CD4-positive, alpha-beta T cell treated with Interferon gamma for 1 hour (primary cell): ENCODE measurements at regions not wholly inside any gene's neighbourhood (a gene's known extent, or its start where the extent isn't known, plus 50 kb on each side); places are given as distances from the start of the nearest gene placed in this dataset.
A peak's percentile ranks its signal among the peaks of the same experiment; 100 is the strongest.
"Not testable (repeated sequence)": the region's sequence is repeated elsewhere in the genome, so short reads cannot be mapped to it uniquely, and the experiment has no call there.

Experiments
- DNase-seq: peaks from one replicate; pipeline ENCODE4 v3.0.0-alpha.2; 2020

DNA sequence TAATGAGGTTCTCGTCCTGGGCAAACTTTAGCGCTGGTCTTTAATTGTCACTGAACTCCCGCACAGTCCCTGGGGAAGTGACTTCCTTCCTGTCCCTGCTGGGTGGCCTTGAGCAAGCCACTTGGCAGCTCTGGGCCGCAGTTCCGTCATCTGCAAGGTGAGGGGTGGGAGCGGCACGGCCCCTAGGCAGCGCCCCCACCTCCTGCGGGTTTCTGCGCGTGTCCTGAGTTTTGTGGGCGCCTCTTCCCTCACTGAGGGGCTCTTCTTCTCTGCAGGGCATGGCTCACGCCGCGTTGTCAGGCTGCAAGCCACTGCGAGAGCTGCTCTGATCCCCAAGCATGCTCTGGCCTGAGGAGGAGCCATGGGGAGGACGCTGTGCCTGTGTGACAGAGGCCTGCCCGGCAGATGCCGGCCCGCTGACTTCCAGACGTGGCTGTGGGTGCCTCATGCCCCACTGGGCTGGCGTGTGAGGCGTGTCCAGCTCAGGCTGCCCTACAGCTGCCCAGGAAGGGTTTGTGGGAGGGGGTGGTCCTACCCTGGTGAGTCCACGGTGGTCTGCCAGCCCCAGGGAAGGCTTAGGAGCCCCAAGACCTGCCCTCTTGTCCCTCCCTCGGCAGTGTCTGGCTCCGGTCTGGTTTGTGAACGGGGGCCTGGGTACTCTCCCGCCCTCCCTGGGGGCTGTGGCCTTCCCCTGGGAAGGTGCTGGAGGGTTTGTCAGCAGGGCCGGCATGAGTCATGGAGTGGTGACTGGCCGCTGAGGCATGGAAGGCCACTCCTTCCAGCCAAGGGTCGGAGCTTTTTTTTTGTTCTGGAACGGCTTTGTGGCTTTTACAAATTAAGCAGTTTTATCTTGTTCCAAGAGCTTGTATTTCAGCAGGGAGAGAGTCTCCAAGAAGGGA, 182.0 kb downstream of the SEC14L1 start:
- DNase-seq: peak; percentile 41

DNA sequence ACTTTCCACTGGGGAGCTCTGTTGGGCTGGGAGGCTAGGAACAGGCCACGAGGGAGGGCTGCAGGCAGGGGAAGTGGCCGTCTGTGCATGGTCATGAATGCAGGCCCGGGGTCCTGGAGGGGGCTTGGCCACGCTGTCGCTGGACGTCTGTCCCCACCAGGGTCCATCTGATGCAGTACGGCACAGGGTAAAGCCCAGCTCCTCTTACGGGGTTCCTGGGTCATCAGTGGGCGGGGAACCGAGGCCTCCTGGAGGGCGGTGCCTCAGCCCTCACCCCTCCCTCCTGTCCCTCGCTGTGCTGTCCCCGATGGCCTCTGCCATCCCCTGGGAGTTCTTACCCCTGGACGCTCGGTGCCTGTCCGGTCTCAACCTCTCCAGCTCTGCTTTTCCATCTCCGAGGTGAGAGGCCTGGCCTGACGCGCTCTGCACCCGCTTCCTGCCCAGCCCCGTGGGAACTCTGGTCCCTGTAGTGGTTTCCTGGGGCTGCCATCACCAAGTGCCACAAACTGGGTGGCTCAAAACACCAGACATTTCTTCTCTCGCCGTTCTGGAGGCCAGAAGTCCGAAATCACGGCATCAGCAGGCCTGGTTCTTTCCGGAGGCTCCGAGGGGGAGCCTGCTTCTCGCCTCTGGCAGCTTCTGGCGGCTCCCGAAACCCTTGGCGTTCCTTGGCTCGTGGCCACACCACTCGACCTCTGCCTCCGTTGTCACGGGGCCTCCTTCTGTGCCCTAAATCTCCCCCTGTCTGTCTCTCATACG, 182.8 kb downstream of the SEC14L1 start:
- no peak for DNase-seq

DNA sequence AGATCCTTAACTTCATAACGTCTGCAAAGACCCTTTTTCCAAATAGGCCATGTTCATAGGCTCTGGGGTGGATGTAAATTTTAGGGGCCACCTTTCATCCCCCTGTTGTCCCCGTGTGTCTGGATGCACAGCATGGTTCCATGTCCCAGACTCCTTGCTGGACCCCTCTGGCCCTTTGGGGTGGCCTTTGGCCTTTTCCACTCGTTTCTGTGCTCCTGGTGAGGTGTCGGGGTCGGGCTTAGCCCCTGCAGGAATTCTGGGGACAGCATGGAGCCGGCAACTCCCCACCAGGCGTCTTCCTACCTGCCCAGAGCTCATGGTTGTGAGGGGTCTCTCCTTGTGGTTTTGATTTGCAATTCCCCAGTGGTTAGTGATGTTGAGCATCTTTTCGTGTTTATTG, 183.5 kb downstream of the SEC14L1 start:
- DNase-seq: no peak

DNA sequence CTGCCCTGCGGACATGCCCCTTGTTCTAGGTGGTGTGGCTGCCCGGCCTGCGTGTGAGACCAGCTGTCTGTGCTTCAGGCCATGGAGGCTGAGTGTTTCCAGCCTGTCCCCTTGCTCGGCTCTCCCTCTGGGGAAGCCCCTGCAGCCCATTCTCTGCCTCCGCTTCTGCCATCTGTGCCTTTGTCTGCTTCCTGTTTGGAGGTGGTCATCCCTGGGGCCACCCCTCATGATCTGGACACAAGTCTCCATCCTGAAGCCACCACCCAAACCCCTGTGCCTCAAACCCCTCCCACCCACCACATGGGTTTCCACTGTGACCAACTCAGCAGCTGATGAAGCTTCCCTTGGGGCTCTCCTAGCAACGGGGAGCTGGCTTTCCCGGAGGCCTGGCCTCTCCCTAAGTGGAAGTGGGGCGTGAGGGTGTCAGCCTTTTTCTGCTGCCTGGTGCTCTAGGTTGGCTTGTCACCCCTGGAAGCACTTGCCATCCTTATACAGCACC, 184.9 kb downstream of the SEC14L1 start:
- peak; percentile 33 for DNase-seq

DNA sequence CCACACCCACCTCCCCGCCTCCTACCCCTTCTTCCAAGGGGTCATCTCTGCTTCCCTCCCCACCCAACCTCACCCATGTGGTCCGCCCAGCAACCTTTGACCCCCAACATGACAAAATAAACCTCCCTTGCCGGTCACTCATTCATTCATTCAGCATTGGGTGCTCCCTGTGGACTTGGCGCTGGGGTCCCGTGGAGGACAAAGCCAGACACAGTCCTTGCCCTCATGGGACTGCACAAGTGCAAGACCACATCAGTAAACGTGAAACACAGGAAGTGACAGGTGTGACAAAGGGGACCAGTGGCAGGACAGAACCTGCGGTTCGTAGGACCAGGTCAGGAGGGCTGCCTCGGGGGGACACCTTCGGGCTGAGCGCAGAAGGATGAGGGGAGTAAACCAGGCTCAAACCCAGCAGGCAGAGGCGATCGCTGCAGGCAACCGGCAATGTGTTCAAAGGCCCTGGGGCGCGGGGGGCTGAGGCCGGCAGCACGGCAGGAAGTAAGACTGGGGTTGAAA, 185.4 kb downstream of the SEC14L1 start:
- DNase-seq: no peak

DNA sequence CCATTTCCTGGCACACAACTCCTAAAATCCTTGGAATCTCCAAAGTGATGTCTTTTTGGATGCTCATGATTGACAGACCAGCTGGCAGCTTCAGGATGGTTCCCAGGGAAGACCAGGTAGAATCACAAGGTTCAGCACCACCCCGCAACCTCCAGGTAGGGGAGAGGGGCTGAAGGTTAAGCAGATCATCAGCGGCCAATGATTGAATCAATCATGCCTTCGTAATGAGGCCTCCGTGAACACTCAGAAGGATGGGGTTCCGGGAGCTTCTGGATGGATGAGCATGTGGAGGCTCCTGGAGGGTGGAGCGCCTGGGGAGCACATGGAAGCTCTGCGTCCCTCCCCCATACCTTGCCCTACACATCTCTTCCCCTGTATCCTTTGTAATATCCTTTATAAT, 185.9 kb downstream of the SEC14L1 start:
- no peak for DNase-seq

DNA sequence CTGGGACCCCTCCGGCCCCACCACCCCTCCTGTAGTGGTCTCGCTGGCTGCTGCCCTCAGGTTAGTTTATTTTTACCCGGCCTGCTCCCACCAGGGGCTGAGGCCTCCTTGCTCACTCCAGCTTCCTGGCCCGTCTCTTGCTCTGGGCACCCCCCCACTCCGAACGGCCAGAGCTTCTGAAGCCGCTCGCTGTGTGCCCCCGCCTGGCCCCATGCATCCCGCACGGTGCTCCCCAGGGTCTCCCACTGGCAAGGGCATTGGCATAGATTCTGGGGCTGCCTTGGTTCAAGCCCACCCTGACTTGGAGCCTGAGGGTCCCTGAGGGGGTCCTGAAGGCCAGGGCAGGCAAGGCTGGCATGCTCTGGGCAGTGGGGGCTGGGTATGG, 186.4 kb downstream of the SEC14L1 start:
- DNase-seq: no peak

DNA sequence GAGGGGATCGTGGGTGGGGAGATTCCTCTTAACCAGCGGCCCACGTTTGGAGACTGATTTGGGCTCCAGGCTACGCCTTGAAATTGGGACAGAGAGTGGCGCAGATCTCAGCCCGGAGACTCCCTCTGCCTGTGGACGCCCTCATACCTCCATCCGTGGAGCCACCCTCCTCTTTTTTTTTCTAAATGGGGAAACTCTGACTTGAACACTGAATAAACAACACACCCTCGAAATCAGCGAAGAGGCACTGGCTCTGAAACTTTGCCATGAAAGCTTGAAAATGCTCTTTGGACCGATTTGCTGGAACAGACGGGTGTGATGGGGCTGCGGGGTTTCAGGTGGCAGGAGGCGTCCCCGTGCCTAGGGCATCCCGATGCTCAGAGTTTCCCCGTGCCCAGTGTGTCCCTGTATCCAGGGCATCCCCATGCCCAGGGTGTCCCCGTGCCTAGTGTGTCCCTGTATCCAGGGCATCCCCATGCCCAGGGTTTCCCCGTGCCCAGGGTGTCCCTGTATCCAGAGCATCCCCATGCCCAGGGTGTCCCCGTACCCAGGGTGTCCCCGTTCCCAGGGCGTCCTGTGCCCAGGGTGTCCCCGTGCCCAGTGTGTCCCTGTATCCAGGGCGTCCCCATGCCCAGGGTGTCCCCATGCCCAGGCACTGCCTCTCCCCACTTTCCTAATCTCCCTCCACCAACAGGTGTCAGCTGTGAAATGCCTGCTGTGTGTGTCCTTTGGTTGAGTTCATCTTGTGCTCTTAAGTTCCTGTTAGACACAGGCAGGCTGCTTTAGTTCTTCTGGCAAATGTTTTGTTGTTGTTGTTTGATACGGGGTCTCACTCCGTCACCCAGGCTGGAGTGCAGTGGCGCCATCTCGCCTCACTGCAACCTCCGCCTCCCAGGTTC, 187.0 kb downstream of the SEC14L1 start:
- no peak for DNase-seq

DNA sequence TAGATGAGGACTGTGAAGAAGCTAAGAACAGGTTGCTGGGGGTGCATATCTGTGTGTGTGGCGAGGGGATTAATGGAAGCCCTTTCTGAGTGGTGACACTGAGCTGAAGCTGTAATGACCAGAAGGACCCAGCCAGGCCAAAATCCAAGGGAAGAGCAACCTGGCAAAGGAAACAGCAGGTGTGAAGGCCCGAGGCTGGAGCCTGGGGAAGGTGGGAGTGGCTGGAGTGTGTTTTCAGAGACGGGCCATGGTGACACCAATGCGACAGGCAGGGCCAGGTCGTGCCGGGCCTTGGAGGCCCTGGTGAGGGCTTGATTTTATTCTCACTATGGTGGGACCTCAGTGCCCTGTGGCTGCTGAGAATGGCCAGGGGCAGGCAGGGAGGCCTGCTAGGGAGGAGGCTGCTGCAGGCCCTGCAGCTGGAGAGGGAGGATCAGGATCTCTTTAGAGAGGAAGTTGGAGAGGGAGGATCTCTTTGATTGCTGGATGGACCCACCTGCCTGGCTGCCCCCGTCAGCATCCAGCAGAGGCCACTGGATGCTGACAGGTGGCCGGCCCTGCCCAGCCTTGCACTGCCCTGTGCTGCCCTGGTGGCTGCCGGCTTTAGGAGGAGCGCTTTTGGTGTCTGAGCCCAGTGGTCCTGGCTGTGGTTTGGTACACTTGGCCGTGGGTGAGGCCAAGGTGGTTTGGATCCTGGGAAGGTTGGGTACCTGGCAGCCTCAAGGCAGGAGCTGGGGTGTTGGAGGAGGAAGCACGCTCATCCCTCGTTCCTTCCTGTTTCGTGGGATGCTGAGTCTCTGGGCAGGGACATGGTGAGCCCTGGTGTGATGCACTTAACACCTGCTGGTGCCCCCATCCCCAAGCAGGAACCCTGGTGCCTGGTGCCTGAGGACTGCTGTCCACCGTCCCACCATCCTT, 188.3 kb downstream of the SEC14L1 start:
- no peak for DNase-seq

DNA sequence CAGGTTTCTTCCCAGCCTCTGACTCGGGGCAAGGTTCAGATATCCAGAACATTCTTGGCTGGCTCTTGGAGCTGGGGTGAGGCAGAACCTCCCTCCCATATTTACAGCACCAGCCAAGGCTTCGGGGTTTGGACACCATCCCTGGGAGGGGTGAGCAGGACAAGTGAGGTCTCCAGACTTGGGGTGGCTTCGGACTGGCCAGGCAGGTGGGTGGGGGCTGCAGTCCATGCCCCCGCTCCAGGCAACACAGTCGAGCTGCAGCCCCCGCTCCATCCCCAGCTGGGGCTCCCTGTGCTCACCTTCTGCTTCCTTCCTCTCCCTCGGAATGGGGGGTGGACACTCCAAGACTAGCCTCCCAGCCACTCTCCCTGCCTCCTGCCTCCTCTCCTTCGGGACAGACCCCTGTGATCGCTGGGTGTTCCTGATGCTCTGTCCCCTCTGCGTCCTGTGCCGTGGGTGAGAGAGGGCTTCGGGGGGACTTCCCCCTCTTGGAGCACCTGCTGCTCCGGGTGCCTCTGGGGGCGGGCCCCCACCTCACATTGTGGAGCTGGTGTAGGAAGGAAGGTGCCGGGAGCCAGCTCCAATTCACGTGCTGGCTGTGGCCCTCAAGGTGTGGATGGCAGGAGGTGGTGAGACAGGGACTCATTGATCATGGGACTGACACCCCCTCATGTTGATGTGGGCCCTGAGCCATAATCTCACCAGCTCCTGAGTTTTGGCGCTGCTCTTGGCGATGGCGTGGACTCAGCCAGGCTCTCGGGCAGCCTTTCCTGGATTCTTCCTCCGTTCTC, 189.2 kb downstream of the SEC14L1 start:
- no peak for DNase-seq

DNA sequence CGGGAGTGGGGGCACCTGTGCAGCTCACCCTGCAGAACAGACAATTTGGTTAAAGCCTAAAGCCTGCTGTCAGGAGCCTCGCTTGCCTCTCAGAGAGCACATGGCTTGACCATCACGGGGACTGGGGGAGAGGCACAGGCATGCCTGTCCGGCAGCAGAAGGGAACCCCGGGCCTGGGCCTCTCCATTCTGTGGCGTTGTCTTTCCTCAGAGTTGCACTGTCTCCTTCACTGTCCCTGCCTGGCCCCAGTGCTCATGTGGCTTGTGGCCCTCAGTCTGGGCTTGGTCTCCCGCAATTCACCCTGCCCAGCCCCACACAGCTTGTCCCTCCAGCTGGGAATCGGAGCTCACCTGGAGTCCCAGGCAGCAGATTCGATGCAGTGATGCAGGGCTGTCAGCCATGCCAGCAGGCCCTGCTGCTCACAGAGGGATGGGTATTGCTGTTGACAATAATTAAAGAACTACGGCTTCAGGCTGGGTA, 189.9 kb downstream of the SEC14L1 start:
- DNase-seq: no peak

DNA sequence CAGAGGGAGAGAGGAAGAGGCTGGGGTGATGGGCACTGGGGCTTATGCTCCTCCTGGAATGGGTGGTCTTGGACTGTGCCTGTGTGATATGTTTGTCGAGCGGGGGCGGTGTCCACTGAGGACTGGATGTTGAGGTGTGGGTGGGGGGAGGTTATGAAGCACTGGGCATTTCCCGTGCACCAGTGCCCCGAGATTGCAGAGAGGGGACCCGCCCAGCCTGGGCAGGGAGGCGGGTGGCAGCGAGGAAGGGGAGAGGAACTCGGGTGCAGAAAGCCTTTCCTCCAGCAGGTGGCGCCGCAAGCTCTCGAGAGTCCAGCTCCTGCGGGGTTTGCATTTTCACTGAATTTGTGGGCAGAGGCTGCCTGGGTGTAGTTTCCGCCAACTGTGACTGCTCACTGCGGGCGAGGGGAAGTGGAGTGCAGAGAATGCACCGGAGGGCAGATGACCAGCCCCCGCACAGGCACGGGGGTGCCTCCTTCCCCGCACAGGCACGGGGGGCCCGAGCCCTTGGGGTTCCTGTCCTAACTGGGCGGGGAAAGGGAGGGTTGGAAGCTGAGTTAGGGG, 190.6 kb downstream of the SEC14L1 start:
- peak; percentile 91 for DNase-seq

DNA sequence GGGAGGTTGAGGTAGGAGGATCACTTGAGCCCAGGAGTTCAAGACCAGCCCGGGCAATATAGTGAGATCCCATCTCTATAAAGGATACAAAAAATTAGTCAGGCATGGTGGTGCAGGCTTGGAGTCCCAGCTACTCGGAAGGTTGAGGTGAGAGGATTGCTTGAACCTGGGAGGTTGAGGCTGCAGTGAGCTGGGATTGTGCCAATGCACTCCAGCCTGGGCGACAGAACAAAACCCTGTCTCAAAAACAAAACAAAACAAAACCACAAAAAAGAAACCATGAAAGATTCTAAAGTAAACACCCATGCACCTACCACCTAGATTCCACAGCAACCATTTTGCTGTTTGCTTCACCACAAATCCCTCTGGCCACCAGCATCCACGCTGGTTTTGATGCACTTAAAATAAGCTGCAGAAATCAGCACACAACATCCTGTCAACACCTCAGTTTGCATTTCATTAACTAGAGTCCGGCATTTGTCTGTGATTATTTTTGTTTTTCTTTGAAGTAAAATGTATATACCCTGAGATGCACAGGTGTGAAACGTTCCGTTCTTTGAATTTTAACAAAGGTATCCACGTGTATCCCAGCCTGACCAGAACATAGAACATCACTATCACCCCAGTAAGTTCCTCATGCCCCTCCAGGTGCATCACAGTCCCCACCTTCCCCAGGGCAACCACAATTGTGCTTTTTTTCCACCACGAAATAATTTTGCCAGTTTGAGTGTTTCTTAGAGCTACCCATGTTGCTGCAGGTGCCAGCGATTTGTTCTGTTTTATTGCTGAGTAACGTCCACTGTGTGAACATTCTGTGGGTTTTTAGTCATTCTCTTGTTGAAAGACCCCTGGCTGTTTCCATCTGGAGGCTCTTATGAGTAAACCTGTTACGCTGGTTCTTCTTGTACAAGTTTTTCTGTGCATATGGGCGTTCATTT, 191.5 kb downstream of the SEC14L1 start:
- DNase-seq: peak; percentile 20

DNA sequence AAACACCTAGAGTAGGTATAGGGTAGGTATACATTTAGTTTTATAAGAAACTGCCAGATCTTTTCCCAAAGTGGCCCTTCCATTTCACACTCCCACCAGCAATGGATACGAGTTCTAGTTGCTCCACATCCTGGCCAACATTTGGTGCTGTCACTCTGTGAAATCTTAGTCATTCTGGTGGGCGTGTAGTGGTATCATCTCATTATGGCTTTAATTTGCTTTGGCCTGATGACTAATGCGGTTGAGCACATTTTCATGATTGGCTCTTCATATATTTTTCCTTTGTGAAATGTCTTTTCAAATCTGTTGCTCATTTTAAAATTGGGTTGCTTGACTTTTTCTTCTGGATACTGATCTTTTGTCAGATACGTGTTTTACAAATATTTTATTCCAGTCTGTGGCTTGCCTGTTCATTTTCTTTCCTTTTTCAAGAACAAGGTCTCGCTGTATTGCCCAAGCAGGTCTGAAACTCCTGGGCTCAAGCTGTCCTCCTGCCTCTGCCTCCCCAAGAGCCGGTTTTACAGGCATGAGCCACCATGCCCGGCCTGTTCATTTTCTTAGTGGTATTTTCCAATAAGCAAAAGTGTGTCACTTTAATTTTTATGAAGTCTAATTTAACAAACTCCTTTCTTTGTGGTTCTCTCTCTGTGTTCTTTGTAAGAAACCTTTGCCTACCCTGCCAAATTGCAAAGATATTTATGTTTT, 192.4 kb downstream of the SEC14L1 start:
- no peak for DNase-seq

DNA sequence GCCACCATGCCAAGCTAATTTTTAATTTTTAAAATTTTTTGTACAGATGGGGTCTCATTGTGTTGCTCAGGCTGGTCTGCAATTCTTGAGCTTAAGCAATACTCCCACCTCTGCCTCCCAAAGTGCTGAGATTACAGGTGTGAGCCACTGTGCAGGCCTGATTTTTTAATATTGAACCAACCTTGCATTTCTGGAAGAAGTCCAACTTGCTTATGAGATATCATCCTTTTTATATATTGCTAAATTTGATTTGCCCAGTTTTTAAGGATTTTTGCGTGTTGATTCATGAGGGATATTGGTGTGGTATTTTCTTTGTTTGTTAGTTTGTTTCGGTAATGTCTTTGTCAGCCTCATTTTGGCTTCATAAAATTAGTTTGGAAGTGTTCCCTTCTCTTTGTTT, 196.4 kb downstream of the SEC14L1 start:
- no peak for DNase-seq

DNA sequence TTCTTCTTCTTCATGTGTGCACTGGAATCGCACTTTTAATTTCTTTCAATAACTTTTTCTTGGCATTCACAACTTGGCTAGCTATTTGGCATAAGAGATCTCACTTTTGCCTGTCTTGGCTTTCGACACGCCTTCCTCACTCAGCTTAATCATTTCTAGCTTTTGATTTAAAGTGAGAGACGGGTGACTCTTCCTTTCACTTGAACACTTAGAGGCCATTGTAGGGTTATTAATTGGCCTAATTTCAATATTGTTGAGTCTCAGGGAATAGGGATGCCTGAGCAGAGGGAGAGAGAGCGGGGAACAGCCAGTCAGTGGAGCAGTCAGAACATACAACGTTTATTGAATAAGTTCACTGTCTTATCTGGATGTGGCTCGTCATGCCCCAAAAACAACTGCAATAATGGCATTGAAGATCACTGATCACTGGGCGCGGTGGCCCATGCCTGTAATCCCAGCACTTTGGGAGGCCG, 200.3 kb downstream of the SEC14L1 start:
- DNase-seq: no peak

DNA sequence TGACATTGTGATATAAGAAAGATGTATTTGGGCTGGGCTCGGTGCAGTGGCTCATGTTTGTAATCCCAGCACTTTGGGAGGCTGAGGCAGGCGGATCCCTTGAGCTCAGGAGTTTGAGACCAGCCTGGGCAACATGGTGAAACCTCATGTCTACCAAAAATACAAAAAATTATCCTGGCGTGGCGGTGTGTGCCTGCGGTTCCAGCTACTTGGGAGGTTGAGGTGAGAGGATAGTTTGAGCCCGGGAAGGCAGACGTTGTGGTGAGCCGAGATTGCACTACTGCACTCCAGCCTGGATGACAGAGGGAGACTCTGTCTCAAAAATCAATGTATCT, 201.9 kb downstream of the SEC14L1 start:
- DNase-seq: not testable (repeated sequence)

DNA sequence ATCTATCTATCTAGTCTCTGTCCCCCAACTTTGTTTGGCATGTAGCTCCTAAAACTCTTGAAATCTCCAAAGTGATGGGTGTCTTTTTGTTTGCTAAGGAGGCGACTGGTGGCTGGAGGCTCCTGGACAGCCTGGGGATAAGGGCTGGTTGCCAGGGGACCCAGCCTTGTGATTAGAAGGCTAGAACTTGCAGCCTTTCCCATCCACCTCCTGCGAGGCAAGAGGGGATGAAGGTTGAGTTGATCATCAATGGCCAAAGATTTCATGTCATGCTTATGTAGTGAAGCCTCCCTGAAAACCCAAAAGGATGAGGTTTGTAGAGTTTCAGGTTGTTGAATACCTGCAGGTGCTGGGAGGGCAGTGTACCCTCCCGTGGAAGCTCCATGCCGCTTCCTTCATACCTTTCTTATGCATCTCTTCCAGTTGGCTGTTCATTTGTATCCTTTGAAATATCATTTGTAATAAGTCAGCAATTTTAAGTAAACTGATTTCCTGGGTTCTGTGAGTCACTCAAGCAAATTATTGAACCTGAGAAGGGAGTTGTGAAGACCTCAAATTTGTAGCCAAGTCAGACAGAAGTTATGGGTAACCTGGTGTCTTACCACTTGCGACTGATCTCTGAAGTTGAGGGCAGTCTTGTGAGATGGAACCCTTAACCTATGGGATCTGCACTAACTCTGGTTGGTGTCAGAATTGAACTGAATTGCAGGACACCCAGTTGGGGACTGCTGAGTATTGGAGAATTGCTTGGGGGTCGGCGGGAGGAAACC, 202.4 kb downstream of the SEC14L1 start:
- no peak for DNase-seq
